HL-60 (cell line): ENCODE measurements at regions not wholly inside any gene's neighbourhood (a gene's known extent, or its start where the extent isn't known, plus 50 kb on each side); places are given as distances from the start of the nearest gene placed in this dataset.
"Not testable (repeated sequence)": the region's sequence is repeated elsewhere in the genome, so short reads cannot be mapped to it uniquely, and the experiment has no call there.

Source experiments
- POLR2AphosphoS5 ChIP-seq: IDR thresholded peaks from 2 replicates; pipeline ENCODE4 v1.6.1; 2012; ENCODE audit warnings: low read depth
- SPI1 ChIP-seq: IDR thresholded peaks from 2 replicates; pipeline ENCODE4 v1.6.1; 2012; ENCODE audit warnings: low read depth, mild to moderate bottlenecking, borderline replicate concordance
- TF ChIP-seq, protein P1 (sequence below): IDR thresholded peaks from one replicate; pipeline ENCODE4 v1.5.1; 2011; ENCODE audit warnings: low read length, control low read depth, inconsistent platforms; ENCODE audit not compliant: insufficient read depth

DNA sequence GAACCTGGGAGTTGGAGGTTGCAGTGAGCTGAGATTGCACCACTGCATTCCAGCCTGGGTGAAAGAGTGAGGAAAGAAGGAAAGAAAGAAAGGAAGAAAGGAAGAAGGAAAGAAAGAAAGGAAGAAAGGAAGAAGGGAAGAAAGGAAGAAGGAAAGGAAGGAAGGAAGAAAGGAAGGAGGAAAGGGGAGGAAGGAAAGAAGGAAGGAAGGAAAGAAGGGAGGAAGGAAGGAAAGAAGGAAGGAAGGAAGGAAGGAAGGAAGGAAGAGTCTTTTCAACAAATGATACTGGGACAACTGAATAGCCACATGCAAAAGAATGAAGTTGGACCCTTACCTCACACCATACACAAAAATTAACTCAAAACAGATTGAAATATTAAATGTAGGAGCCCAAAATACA, 56.1 kb upstream of the CCNY start:
- TF ChIP-seq, protein P1, sequence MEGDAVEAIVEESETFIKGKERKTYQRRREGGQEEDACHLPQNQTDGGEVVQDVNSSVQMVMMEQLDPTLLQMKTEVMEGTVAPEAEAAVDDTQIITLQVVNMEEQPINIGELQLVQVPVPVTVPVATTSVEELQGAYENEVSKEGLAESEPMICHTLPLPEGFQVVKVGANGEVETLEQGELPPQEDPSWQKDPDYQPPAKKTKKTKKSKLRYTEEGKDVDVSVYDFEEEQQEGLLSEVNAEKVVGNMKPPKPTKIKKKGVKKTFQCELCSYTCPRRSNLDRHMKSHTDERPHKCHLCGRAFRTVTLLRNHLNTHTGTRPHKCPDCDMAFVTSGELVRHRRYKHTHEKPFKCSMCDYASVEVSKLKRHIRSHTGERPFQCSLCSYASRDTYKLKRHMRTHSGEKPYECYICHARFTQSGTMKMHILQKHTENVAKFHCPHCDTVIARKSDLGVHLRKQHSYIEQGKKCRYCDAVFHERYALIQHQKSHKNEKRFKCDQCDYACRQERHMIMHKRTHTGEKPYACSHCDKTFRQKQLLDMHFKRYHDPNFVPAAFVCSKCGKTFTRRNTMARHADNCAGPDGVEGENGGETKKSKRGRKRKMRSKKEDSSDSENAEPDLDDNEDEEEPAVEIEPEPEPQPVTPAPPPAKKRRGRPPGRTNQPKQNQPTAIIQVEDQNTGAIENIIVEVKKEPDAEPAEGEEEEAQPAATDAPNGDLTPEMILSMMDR: not testable (repeated sequence)
- TF ChIP-seq POLR2AphosphoS5, SPI1: not testable (repeated sequence)
